GM13976 (cell line): ENCODE measurements at regions not wholly inside any gene's neighbourhood (a gene's known extent, or its start where the extent isn't known, plus 50 kb on each side); places are given as distances from the start of the nearest gene placed in this dataset.

Experiments used
- DNase-seq: peaks from one replicate; pipeline ENCODE4 v3.0.0; 2012; ENCODE audit warnings: low spot score
- CTCF ChIP-seq: IDR thresholded peaks from 2 replicates; pipeline ENCODE4 v1.5.1; 2012; ENCODE audit warnings: borderline replicate concordance, mild to moderate bottlenecking; ENCODE audit not compliant: insufficient read depth; ENCODE audit errors: extremely low read depth, missing control alignments, control extremely low read depth
- in situ Hi-C: fragments of 300-500 bp; cut with MboI; formaldehyde crosslinking; loops from one replicate; pipeline ENCODE4 v1.12.0; 2022; ENCODE audit warnings: low sequenced_read_pairs, mixed read lengths, inconsistent platforms; ENCODE audit not compliant: unreplicated experiment

GRCh38 chr14:66037361-66037760, 448.8 kb upstream of the CCDC196 start:
- TF ChIP-seq CTCF, result no peak
- in situ Hi-C loops, result no loop called here
- no peak for DNase-seq

GRCh38 chr14:66038212-66038611, 448.0 kb upstream of the CCDC196 start:
- TF ChIP-seq CTCF, result no peak
- in situ Hi-C loops, result no loop called here
- DNase-seq, result no peak

- in situ Hi-C loops, result no loop called here
- no peak for TF ChIP-seq CTCF
- DNase-seq, result no peak
Measured at GRCh38 chr14:66038618-66039017, 447.6 kb upstream of the CCDC196 start.

- no peak for TF ChIP-seq CTCF
- no peak for DNase-seq
- in situ Hi-C loops, result no loop called here
Measured at GRCh38 chr14:66039495-66039894, 446.7 kb upstream of the CCDC196 start.

- no peak for DNase-seq
- in situ Hi-C loops, result no loop called here
- no peak for TF ChIP-seq CTCF
Measured at GRCh38 chr14:66041582-66041981, 444.6 kb upstream of the CCDC196 start.

- no peak for DNase-seq
- in situ Hi-C loops, result no loop called here
- no peak for TF ChIP-seq CTCF
Measured at GRCh38 chr14:66043921-66044320, 442.2 kb upstream of the CCDC196 start.

GRCh38 chr14:66045572-66046021, 440.6 kb upstream of the CCDC196 start:
- no peak for DNase-seq
- in situ Hi-C loops, result no loop called here
- TF ChIP-seq CTCF, result no peak
